Spinal cord (tissue), 9 donors: ENCODE measurements at regions not wholly inside any gene's neighbourhood (a gene's known extent, or its start where the extent isn't known, plus 50 kb on each side); places are given as distances from the start of the nearest gene placed in this dataset.

ENCODE experiments used
- DNase-seq, 6 donors: peaks; one replicate each; pipeline versions ENCODE4 v3.0.0 to v3.0.0-alpha.2; 2013 to 2015; ENCODE audit warnings: low spot score in 6 of 6, low read depth in 4 of 6
- H3K27ac ChIP-seq: one replicate; pipeline ENCODE4 v1.5.1; 2013; ENCODE audit warnings: low read depth, low read length, control low read depth
- H3K27me3 ChIP-seq: one replicate; pipeline ENCODE4 v1.6.1; 2013; ENCODE audit warnings: low read length; ENCODE audit not compliant: control insufficient read depth, insufficient read depth
- H3K36me3 ChIP-seq: one replicate; pipeline ENCODE4 v1.6.1; 2013; ENCODE audit warnings: low read length; ENCODE audit not compliant: control insufficient read depth, insufficient read depth
- H3K4me1 ChIP-seq: one replicate; pipeline ENCODE4 v1.6.1; 2013; ENCODE audit warnings: low read length; ENCODE audit not compliant: control insufficient read depth, insufficient read depth
- H3K4me3 ChIP-seq: one replicate; pipeline ENCODE4 v1.5.1; 2013; ENCODE audit warnings: low read depth, low read length, control low read depth
- H3K9me3 ChIP-seq: one replicate; pipeline ENCODE4 v1.6.1; 2013; ENCODE audit warnings: low read length; ENCODE audit not compliant: control insufficient read depth, insufficient read depth
- WGBS: methylation state at CpG from one replicate; pipeline ENCODE4 v1.1.5; 2013; ENCODE audit warnings: missing lambda C conversion rate; ENCODE audit not compliant: insufficient coverage; 5-methylcytosine and 5-hydroxymethylcytosine counted together
- donor health status: healthy.

DNA sequence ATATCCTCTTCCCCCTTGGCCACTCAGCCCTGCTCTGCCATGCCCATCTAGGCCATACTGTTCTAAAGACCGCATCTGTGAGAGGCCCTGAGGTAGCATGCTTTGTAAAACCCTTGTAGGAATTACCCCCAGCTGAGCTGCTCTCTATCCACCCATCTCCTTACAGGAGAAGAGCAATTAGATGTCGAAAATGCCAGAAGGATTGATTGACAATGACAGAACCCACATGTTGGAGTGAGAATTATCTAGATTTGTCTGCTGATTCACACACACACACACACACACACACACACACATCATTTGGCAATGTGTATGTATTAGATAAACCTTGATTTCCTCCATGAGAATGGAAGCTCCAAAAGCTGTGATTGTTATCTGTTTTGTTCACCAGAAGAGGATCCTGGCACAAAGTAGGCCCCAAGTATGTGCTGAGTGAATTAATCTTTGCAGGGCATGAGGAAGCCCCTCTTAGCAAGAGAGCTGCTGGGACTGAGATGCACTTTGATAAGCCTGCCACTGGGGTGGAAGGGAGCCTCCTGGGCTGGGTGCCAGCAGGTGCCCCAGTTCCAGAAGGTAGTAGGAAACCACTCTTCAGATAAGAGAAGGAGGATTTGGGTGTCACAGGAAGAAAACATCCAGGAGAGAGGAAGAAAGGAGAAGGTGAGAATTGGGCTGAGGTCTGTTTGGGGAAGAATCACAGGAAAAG lies 187.5 kb upstream of the ADO start:
- Histone ChIP-seq H3K9me3 (no peaks in the 10 kb centered on the region), H3K4me1 (no peaks in the 10 kb centered on the region), H3K36me3 (no peaks in the 10 kb centered on the region), H3K4me3 (no peak overlapping the region), H3K27me3 (no peaks in the 10 kb centered on the region), H3K27ac (no peak overlapping the region)
- WGBS, result no CpG with 5 or more reads among the region's 2 CpGs
- DNase-seq, result no peak

DNA sequence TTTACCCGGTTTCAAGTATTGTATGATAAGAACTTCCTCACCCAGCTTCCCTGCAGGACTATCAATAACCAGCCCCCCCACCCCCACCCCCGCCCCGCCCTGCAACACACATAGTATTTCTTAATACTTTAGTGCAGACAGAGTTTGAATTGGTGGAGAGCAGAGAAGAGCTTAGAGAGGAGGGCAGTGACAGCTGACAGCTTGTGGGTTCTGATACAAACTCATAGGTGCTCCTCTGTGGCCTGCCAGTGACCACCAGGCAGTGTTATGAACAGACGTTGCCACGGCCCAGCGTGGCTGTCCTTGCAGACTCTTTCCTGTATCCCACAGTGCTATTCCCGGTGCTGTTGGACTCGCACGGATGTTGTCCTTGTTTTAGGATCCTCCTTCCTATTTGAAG lies 186.9 kb upstream of the ADO start:
- Histone ChIP-seq H3K27me3 (no peaks in the 10 kb centered on the region), H3K9me3 (no peaks in the 10 kb centered on the region), H3K4me3 (no peak overlapping the region), H3K4me1 (no peaks in the 10 kb centered on the region), H3K36me3 (no peaks in the 10 kb centered on the region), H3K27ac (no peak overlapping the region)
- WGBS, result 77% methylated on average over 3 of the region's 9 CpGs
- no peak for DNase-seq

DNA sequence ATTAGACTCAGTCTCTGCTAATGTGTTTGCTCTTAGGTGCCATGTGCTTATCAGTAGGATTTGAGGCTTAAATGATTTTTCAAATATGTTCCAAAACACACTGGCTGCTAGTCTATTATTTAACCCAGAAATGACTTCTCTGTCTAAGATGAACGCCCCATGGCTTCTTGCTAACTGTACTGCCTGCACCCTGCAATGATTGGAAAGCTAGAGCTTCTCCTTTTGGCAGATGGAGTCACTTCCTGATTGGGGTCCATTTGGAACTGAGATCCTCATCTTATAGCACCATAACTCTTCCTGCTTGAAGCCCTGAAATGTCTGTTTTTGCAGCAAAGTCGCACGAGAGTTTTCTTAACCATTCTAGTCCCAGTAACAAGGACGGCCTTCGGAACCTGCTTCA lies 186.5 kb upstream of the ADO start:
- no peaks in the 10 kb centered on the region for H3K27me3 ChIP-seq
- WGBS, result 100% methylated on average over 5 of the region's 5 CpGs
- H3K9me3 ChIP-seq, result no peaks in the 10 kb centered on the region
- H3K36me3 ChIP-seq, result no peaks in the 10 kb centered on the region
- no peaks in the 10 kb centered on the region for H3K4me1 ChIP-seq
- no peak for DNase-seq
- no peak overlapping the region for H3K4me3 ChIP-seq
- no peak overlapping the region for H3K27ac ChIP-seq

DNA sequence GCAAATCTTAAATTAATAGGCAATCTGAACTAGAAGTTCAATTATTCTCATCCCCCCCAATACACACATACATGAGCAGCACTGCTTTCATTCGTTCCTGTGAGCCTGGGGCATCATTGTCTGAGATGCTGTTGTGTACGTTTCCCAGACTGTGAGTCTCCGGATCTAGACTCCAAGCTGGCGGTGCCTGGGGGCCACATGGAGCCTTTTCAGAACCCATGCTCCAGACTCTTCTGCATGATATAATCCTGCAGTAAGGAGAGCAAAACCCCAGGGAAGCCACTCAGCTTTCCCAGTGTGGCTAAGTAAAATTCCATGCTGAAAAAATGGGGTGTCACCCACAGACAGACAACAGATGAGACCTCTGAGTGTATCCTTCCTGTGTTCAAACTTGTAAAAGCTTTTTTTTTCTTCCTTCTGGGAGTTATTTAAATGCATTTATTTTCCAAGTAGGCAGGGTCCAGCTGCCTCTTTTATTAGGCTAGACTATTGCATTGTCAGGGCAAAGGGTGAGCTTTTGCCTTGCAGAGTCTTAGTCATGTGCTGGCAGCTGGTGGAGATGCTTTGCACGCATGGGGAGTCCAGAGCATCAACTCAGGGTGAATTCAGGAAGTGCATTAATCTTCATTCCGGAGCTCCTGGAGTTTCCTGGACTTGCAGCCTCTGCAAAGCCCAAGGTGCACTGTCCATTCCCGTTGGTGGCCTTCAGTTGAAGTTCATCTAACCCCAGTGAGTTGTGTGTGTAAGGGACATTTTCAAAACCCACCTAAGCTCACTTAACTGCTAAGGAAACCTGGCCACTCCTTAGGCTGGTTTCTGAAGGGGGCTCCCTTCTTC lies 185.7 kb upstream of the ADO start:
- DNase-seq, result no peak
- Histone ChIP-seq H3K9me3 (no peaks in the 10 kb centered on the region), H3K27ac (no peak overlapping the region), H3K4me3 (no peak overlapping the region), H3K36me3 (no peaks in the 10 kb centered on the region), H3K27me3 (no peaks in the 10 kb centered on the region), H3K4me1 (no peaks in the 10 kb centered on the region)
- 59% methylated on average over 6 of the region's 7 CpGs for WGBS

GRCh38 chr10:62619413-62619738 lies 185.1 kb upstream of the ADO start:
- H3K4me3 ChIP-seq, result no peak overlapping the region
- H3K4me1 ChIP-seq, result no peaks in the 10 kb centered on the region
- no CpG with 5 or more reads among the region's 2 CpGs for WGBS
- no peak overlapping the region for H3K27ac ChIP-seq
- no peak for DNase-seq
- no peaks in the 10 kb centered on the region for H3K36me3 ChIP-seq
- no peaks in the 10 kb centered on the region for H3K9me3 ChIP-seq
- no peaks in the 10 kb centered on the region for H3K27me3 ChIP-seq

DNA sequence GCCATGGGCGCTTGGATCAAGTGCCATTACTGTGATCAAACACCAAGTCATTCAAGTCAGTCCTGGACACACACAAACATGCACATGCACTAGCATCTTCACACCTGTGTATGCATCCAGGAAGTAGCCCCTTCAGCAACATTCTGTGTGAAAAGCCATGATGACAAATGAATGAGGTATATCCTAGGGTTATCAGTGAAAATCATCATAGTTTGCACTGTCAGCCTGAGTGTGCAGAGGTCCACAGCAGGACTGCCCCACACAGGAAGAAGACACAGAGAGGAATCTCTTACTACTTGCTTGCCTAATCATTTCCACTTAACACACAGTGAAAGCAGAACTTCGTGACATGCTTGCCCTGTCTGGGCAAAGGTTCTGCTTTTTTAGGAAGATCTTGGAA lies 184.0 kb upstream of the ADO start:
- WGBS, result 100% methylated on average over 1 of the region's 2 CpGs
- no peak for DNase-seq
- Histone ChIP-seq H3K4me1 (no peaks in the 10 kb centered on the region), H3K27ac (no peak overlapping the region), H3K36me3 (no peaks in the 10 kb centered on the region), H3K27me3 (no peaks in the 10 kb centered on the region), H3K4me3 (no peak overlapping the region), H3K9me3 (no peaks in the 10 kb centered on the region)

DNA sequence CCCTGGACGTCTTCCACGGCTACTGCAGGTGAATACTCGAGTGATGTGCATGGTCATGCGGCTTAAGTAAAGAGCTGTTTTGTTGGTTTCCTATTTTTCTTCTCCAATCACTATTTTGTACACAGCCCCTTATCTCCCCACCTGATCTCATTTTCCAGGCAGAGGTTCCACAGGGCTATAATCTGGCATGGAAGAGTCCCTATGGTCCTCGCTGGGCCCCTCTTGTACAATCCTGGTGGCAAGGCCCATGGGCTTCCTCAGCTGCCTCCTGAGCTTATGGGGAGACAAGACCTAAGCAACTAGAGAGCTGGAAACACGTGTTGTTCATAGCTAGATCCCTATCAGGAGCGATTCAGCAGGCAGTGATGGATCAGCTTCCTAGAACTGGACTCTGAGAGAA lies 181.3 kb upstream of the ADO start:
- H3K9me3 ChIP-seq, result no peaks in the 10 kb centered on the region
- WGBS, result 86% methylated on average over 3 of the region's 7 CpGs
- H3K27me3 ChIP-seq, result no peaks in the 10 kb centered on the region
- no peaks in the 10 kb centered on the region for H3K4me1 ChIP-seq
- DNase-seq, result no peak
- no peak overlapping the region for H3K27ac ChIP-seq
- H3K36me3 ChIP-seq, result no peaks in the 10 kb centered on the region
- H3K4me3 ChIP-seq, result no peak overlapping the region

- H3K9me3 ChIP-seq, result no peaks in the 10 kb centered on the region
- H3K27ac ChIP-seq, result no peak overlapping the region
- H3K36me3 ChIP-seq, result no peaks in the 10 kb centered on the region
- H3K27me3 ChIP-seq, result no peaks in the 10 kb centered on the region
- DNase-seq, result no peak
- no peaks in the 10 kb centered on the region for H3K4me1 ChIP-seq
- WGBS, result no CpG with 5 or more reads among the region's 2 CpGs
- no peak overlapping the region for H3K4me3 ChIP-seq
These were observed 179.0 kb upstream of the ADO start for GRCh38 chr10:62625484-62625883.

DNA sequence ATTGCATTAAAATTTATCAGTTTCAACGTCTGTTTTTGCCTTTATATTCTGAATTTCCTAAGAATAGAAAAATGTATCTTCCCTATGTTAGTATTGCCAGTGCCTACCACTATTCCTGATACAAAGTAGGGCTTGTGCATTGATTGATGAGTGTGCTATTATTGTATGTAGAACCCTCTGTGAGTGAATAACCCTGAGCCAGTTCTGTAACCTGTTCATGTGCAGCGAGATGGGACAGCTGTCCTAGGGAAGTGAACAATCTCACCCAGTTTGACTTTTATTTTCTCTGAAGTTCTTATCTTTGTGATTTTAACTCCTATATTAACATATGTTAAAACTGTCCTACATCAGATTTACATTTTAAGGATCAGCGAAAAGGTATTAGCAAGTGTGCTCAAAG lies 178.4 kb upstream of the ADO start:
- WGBS, result no CpG with 5 or more reads among the region's 3 CpGs
- H3K27ac ChIP-seq, result no peak overlapping the region
- DNase-seq, result no peak
- H3K36me3 ChIP-seq, result no peaks in the 10 kb centered on the region
- no peaks in the 10 kb centered on the region for H3K27me3 ChIP-seq
- H3K9me3 ChIP-seq, result no peaks in the 10 kb centered on the region
- H3K4me3 ChIP-seq, result no peak overlapping the region
- H3K4me1 ChIP-seq, result no peaks in the 10 kb centered on the region

GRCh38 chr10:62626817-62627216 lies 177.7 kb upstream of the ADO start:
- 14% methylated on average over 1 of the region's 2 CpGs for WGBS
- no peaks in the 10 kb centered on the region for H3K9me3 ChIP-seq

More at GRCh38 chr10:62626817-62627216, 177.7 kb upstream of the ADO start:
- Histone ChIP-seq H3K4me1 (no peaks in the 10 kb centered on the region), H3K36me3 (no peaks in the 10 kb centered on the region), H3K27ac (no peak overlapping the region), H3K4me3 (no peak overlapping the region), H3K27me3 (no peaks in the 10 kb centered on the region)
- DNase-seq, result no peak
